SK-N-SH (cell line): ENCODE measurements at regions not wholly inside any gene's neighbourhood (a gene's known extent, or its start where the extent isn't known, plus 50 kb on each side); places are given as distances from the start of the nearest gene placed in this dataset.

ENCODE experiments used
- CTCF ChIP-seq: fragments of 200-600 bp; sonication (generic); IDR thresholded peaks from 2 replicates; pipeline ENCODE4 v1.6.1; 2017; ENCODE audit warnings: antibody characterized with exemption, mild to moderate bottlenecking, moderate library complexity
- FOXM1 ChIP-seq: IDR thresholded peaks from 2 replicates; pipeline ENCODE4 v1.4.0; 2012; ENCODE audit warnings: low read depth, mild to moderate bottlenecking
- PBX3 ChIP-seq: IDR thresholded peaks from 2 replicates; pipeline ENCODE4; 2012
- POLR2AphosphoS5 ChIP-seq: IDR thresholded peaks from 2 replicates; pipeline ENCODE4 v1.6.1; 2012; ENCODE audit warnings: low read depth, low read length
- RAD21 ChIP-seq: IDR thresholded peaks from 2 replicates; pipeline ENCODE4 v1.6.1; 2012; ENCODE audit warnings: mild to moderate bottlenecking, low read length
- RFX5 ChIP-seq: IDR thresholded peaks from 2 replicates; pipeline ENCODE4 v1.6.1; 2012; ENCODE audit warnings: mild to moderate bottlenecking, improper control_type of control experiment, low read length
- SMC3 ChIP-seq: IDR thresholded peaks from 2 replicates; pipeline ENCODE4 v1.6.1; 2012; ENCODE audit warnings: low read depth, low read length, improper control_type of control experiment
- TAF1 ChIP-seq: IDR thresholded peaks from 2 replicates; pipeline ENCODE4 v1.6.1; 2012; ENCODE audit warnings: low read depth, mild to moderate bottlenecking, low read length, moderate library complexity, borderline replicate concordance
- TF ChIP-seq, protein P1 (sequence below): IDR thresholded peaks from 2 replicates; pipeline ENCODE4 v1.4.0; 2012; ENCODE audit warnings: low read depth, borderline replicate concordance
- TF ChIP-seq, protein P2 (sequence below): fragments of 150-350 bp; IDR thresholded peaks from 2 replicates; pipeline ENCODE4 v1.6.1; 2016; ENCODE audit warnings: mild to moderate bottlenecking, low read depth, low read length

DNA sequence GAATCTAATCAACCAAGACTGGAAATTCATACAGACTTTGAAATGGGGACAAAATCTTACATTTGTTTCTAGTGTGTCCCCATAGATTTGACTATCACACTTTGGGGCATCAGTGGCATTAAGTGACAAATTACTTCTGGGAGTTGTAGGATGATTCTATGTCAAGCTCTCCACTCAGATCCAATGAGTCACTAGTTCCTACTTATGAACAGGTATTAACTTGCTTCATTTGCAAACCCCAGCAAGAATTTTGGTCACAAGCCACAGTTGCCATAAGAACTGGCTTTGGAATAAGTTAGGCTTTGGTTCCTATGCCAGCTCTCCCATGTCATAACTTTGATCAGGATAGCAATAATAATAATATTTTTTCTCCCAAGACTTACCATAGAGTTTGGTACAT, 77.6 kb upstream of the PTPRK start:
- no peak for TF ChIP-seq CTCF
- TF ChIP-seq RFX5, result no peak
- TF ChIP-seq PBX3, result no peak
- TF ChIP-seq RAD21, result no peak
- TF ChIP-seq, protein P1, sequence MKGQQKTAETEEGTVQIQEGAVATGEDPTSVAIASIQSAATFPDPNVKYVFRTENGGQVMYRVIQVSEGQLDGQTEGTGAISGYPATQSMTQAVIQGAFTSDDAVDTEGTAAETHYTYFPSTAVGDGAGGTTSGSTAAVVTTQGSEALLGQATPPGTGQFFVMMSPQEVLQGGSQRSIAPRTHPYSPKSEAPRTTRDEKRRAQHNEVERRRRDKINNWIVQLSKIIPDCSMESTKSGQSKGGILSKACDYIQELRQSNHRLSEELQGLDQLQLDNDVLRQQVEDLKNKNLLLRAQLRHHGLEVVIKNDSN, result no peak
- TF ChIP-seq, protein P2, sequence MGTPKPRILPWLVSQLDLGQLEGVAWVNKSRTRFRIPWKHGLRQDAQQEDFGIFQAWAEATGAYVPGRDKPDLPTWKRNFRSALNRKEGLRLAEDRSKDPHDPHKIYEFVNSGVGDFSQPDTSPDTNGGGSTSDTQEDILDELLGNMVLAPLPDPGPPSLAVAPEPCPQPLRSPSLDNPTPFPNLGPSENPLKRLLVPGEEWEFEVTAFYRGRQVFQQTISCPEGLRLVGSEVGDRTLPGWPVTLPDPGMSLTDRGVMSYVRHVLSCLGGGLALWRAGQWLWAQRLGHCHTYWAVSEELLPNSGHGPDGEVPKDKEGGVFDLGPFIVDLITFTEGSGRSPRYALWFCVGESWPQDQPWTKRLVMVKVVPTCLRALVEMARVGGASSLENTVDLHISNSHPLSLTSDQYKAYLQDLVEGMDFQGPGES, result no peak
- no peak for TF ChIP-seq POLR2AphosphoS5
- no peak for TF ChIP-seq FOXM1
- TF ChIP-seq TAF1, result no peak
- no peak for TF ChIP-seq SMC3
